Caco-2 (cell line): ENCODE measurements at regions not wholly inside any gene's neighbourhood (a gene's known extent, or its start where the extent isn't known, plus 50 kb on each side); places are given as distances from the start of the nearest gene placed in this dataset.

ENCODE experiments used
- BruUV-seq: library from RNA; stranded (reverse); fragments of 400-500 nt; replicated peaks from 2 replicates; lab custom pipeline; 2021; lab: Mats Ljungman, UMichigan
- CTCF ChIA-PET: fragments of 300-600 bp; sonication (Branson Sonifier 250); formaldehyde crosslinking; loops from one replicate; lab custom pipeline; 2022; ENCODE audit warnings: antibody characterized with exemption; lab: Charles Lee
- POLR2A ChIA-PET: fragments of 300-600 bp; sonication (Branson Sonifier 250); formaldehyde crosslinking; loops from one replicate; lab custom pipeline; 2022; ENCODE audit warnings: antibody characterized with exemption; lab: Charles Lee
- DNase-seq, 2 experiments: peaks; one replicate each; pipeline versions ENCODE4 v3.0.0 to v3.0.0-alpha.2; 2020 to 2022
- H3K27me3 ChIP-seq: replicated peaks from 2 replicates; pipeline ENCODE4 v1.6.0; 2011; ENCODE audit warnings: low read length; ENCODE audit not compliant: control insufficient read depth, insufficient read depth
- H3K36me3 ChIP-seq: 2 replicates; pipeline ENCODE4 v1.5.1; 2011; ENCODE audit warnings: low read length; ENCODE audit not compliant: control insufficient read depth, insufficient read depth
- H3K4me1 ChIP-seq: fragments of 250-450 bp; sonication (Bioruptor Pico); 2 replicates; pipeline ENCODE4 v1.5.1; 2020; ENCODE audit warnings: mild to moderate bottlenecking
- H3K4me3 ChIP-seq: 2 replicates; pipeline ENCODE4 v1.5.1; 2011; ENCODE audit warnings: low read depth, mild to moderate bottlenecking, control low read depth, low read length
- H3K9me3 ChIP-seq: fragments of 250-450 bp; sonication (Bioruptor Pico); 2 replicates; pipeline ENCODE4 v1.5.1; 2020; ENCODE audit warnings: mild to moderate bottlenecking, moderate library complexity
- H3K27ac Mint-ChIP-seq: one replicate; pipeline ENCODE4 v1.8.0; 2022; ENCODE audit warnings: mixed read lengths; ENCODE audit not compliant: unreplicated experiment
- H3K27me3 Mint-ChIP-seq: one replicate; pipeline ENCODE4 v1.8.0; 2022; ENCODE audit warnings: mixed read lengths; ENCODE audit not compliant: insufficient read depth, unreplicated experiment
- H3K36me3 Mint-ChIP-seq: one replicate; pipeline ENCODE4 v1.8.0; 2022; ENCODE audit warnings: mild to moderate bottlenecking, mixed read lengths; ENCODE audit not compliant: insufficient read depth, unreplicated experiment
- H3K4me1 Mint-ChIP-seq: one replicate; pipeline ENCODE4 v1.8.0; 2022; ENCODE audit warnings: low read depth, mixed read lengths; ENCODE audit not compliant: unreplicated experiment
- H3K4me3 Mint-ChIP-seq: one replicate; pipeline ENCODE4 v1.8.0; 2022; ENCODE audit warnings: mild to moderate bottlenecking, moderate library complexity, mixed read lengths; ENCODE audit not compliant: unreplicated experiment
- H3K9me3 Mint-ChIP-seq: one replicate; pipeline ENCODE4 v1.8.0; 2022; ENCODE audit warnings: mixed read lengths; ENCODE audit not compliant: unreplicated experiment
- intact Hi-C: fragments of 100-400 bp; cut with micrococcal nuclease; formaldehyde crosslinking; loops from one replicate; pipeline ENCODE4 v1.10.0; 2022; ENCODE audit not compliant: unreplicated experiment
- TF ChIP-seq, protein P1 (sequence below), 2 experiments: fragments of 200-600 bp in 1 of 2; IDR thresholded peaks; 1 replicate in 1 of 2; 2 replicates in 1 of 2; pipeline versions ENCODE4 v1.5.1 to v1.8.0; 2011 to 2022; ENCODE audit warnings: antibody characterized with exemption in 1 of 2, control low read depth in 1 of 2, inconsistent platforms in 1 of 2, low read depth in 1 of 2, low read length in 1 of 2, mild to moderate bottlenecking in 1 of 2, moderate library complexity in 1 of 2; ENCODE audit not compliant: insufficient read depth in 1 of 2, severe bottlenecking in 1 of 2, unreplicated experiment in 1 of 2

DNA sequence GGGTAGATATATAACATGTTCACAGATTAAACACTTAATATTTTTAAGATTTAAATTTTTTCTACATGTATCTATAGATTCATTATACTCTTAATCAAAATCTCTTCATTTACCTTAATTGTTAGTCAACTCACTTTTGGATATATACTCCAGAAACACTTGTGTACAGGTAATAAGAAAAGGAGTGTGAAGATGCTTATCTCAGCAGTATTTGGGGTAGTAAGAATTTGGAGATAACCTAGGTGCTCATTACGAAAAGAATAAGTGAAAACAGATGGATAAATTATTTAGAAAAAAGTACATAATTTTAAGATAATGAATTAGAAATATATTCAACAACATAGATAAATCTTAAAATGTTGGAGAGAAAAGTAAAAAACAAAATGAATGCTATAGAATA is 226.5 kb upstream of the PLSCR5 start:
- no peak overlapping the region for H3K4me3 Mint-ChIP-seq
- TF ChIP-seq, protein P1, sequence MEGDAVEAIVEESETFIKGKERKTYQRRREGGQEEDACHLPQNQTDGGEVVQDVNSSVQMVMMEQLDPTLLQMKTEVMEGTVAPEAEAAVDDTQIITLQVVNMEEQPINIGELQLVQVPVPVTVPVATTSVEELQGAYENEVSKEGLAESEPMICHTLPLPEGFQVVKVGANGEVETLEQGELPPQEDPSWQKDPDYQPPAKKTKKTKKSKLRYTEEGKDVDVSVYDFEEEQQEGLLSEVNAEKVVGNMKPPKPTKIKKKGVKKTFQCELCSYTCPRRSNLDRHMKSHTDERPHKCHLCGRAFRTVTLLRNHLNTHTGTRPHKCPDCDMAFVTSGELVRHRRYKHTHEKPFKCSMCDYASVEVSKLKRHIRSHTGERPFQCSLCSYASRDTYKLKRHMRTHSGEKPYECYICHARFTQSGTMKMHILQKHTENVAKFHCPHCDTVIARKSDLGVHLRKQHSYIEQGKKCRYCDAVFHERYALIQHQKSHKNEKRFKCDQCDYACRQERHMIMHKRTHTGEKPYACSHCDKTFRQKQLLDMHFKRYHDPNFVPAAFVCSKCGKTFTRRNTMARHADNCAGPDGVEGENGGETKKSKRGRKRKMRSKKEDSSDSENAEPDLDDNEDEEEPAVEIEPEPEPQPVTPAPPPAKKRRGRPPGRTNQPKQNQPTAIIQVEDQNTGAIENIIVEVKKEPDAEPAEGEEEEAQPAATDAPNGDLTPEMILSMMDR (IDR thresholded peaks at IDR 0.05; ENCODE audit: insufficient read depth in 1 of 2, low read depth in 1 of 2, low read length in 1 of 2, severe bottlenecking in 1 of 2, unreplicated experiment in 1 of 2), result no peak
- Histone ChIP-seq H3K4me1 (no peaks in the 10 kb centered on the region), H3K4me3 (no peak overlapping the region), H3K36me3 (no peaks in the 10 kb centered on the region), H3K27me3 (no peaks in the 10 kb centered on the region), H3K9me3 (no peaks in the 10 kb centered on the region)
- no peaks in the 10 kb centered on the region for H3K27me3 Mint-ChIP-seq
- no peaks in the 10 kb centered on the region for H3K36me3 Mint-ChIP-seq
- POLR2A ChIA-PET, result no interaction called here
- H3K27ac Mint-ChIP-seq, result no peak overlapping the region
- DNase-seq, result no peak
- intact Hi-C loops, result no loop called here
- no TSS peak for BruUV-seq
- H3K9me3 Mint-ChIP-seq, result no peaks in the 10 kb centered on the region
- no peaks in the 10 kb centered on the region for H3K4me1 Mint-ChIP-seq
- CTCF ChIA-PET, result no interaction called here

DNA sequence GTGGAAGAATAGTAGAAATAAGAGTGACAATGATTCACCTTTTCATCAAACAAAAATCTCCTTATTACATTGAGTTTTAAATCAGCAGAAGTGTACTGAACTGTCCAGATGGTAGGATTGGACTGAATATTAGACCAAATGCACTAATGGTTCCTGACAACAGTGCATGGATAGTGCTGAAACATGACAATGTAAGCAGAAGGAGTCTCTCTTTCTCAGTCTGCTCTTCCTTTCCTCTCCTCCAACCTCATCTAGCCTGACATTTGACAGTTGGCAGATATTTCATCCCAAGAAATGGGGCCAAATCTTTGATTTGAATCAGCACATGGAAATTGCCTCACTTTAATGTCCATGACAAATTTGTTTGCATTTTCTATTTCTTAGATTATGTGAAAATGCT is 225.1 kb upstream of the PLSCR5 start:
- no peaks in the 10 kb centered on the region for H3K4me1 Mint-ChIP-seq
- Histone ChIP-seq H3K4me1 (no peaks in the 10 kb centered on the region), H3K9me3 (no peaks in the 10 kb centered on the region), H3K4me3 (no peak overlapping the region), H3K36me3 (no peaks in the 10 kb centered on the region), H3K27me3 (no peaks in the 10 kb centered on the region)
- no peak overlapping the region for H3K27ac Mint-ChIP-seq
- no peaks in the 10 kb centered on the region for H3K36me3 Mint-ChIP-seq
- no peaks in the 10 kb centered on the region for H3K9me3 Mint-ChIP-seq
- H3K27me3 Mint-ChIP-seq, result no peaks in the 10 kb centered on the region
- no TSS peak for BruUV-seq
- DNase-seq, result no peak
- CTCF ChIA-PET, result no interaction called here
- POLR2A ChIA-PET, result no interaction called here
- no peak overlapping the region for H3K4me3 Mint-ChIP-seq
- intact Hi-C loops, result no loop called here
- TF ChIP-seq, protein P1 (IDR thresholded peaks at IDR 0.05; ENCODE audit: insufficient read depth in 1 of 2, low read depth in 1 of 2, low read length in 1 of 2, severe bottlenecking in 1 of 2, unreplicated experiment in 1 of 2), result no peak

DNA sequence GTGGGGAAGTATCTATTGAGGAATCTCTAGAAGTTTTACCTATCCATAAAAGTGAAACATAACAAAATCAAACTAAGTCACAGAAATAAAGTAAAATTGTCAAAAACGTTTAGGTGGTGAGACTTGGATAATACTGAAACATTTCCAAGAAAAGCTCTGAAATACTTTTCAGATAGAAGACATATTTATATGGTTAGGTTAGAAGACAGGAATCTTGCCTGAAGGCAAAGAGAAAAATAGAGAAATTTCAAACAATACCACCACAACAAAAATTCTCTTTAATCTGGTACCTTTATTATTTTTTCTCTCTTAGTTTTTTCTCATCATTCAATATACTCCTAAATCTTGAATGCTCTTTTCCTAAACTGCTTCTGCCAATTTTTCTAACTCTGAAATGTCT is 222.7 kb upstream of the PLSCR5 start:
- no peak overlapping the region for H3K4me3 ChIP-seq
- intact Hi-C loops, result no loop called here
- Mint-ChIP-seq H3K4me3 (no peak overlapping the region), H3K27ac (no peak overlapping the region), H3K4me1 (no peaks in the 10 kb centered on the region), H3K9me3 (no peaks in the 10 kb centered on the region), H3K27me3 (no peaks in the 10 kb centered on the region), H3K36me3 (no peaks in the 10 kb centered on the region)
- H3K36me3 ChIP-seq, result no peaks in the 10 kb centered on the region
- no TSS peak for BruUV-seq
- H3K4me1 ChIP-seq, result no peaks in the 10 kb centered on the region
- no peak for DNase-seq
- TF ChIP-seq, protein P1 (IDR thresholded peaks at IDR 0.05; ENCODE audit: insufficient read depth in 1 of 2, low read depth in 1 of 2, low read length in 1 of 2, severe bottlenecking in 1 of 2, unreplicated experiment in 1 of 2), result no peak
- ChIA-PET CTCF (no interaction called here), POLR2A (no interaction called here)
- H3K27me3 ChIP-seq, result no peaks in the 10 kb centered on the region
- H3K9me3 ChIP-seq, result no peaks in the 10 kb centered on the region
